Prostate gland (tissue), 2 donors: ENCODE measurements at regions not wholly inside any gene's neighbourhood (a gene's known extent, or its start where the extent isn't known, plus 50 kb on each side); places are given as distances from the start of the nearest gene placed in this dataset.
"Not testable (repeated sequence)": the region's sequence is repeated elsewhere in the genome, so short reads cannot be mapped to it uniquely, and the experiment has no call there.

ENCODE experiments used
- DNase-seq: peaks from one replicate; pipeline ENCODE4 v3.0.0-alpha.2; 2019; ENCODE audit warnings: low spot score
- H3K27ac ChIP-seq, 2 donors: fragments of 200-600 bp; sonication (generic); 2 replicates each; pipeline ENCODE4 v1.5.1; 2017 to 2019
- H3K27me3 ChIP-seq: fragments of 200-600 bp; sonication (generic); replicated peaks from 2 replicates; pipeline ENCODE4 v1.5.1; 2019; ENCODE audit not compliant: insufficient read depth
- H3K36me3 ChIP-seq, 2 donors: fragments of 200-600 bp; sonication (generic); 1 replicate in 1 of 2; 2 replicates in 1 of 2; pipeline versions ENCODE4 v1.5.1 to v1.8.1; 2017 to 2019
- H3K4me1 ChIP-seq: fragments of 200-600 bp; sonication (generic); replicated peaks from 2 replicates; pipeline ENCODE4 v1.5.1; 2019
- H3K4me3 ChIP-seq, 2 donors: fragments of 200-600 bp; sonication (generic); 2 replicates each; pipeline ENCODE4 v1.5.1; 2017 to 2019
- H3K9me3 ChIP-seq: fragments of 200-600 bp; sonication (generic); 2 replicates; pipeline ENCODE4 v1.5.1; 2017
- WGBS: methylation state at CpG from one replicate; pipeline ENCODE4 v1.1.5; 2018; 5-methylcytosine and 5-hydroxymethylcytosine counted together
- intact Hi-C: fragments of 100-400 bp; cut with DNase I; formaldehyde crosslinking; loops from one replicate; pipeline ENCODE4 v1.14.2; 2022

- H3K27me3 ChIP-seq, H3K4me1 ChIP-seq, DNase-seq, H3K9me3 ChIP-seq, H3K27ac ChIP-seq, H3K4me3 ChIP-seq, H3K36me3 ChIP-seq, intact Hi-C loops: not testable (repeated sequence)
- 41% methylated on average over 2 of the region's 2 CpGs for WGBS
Observed at GRCh38 chr2:87454421-87454820, 293.5 kb upstream of the PLGLB2 start.

- 5% methylated on average over 11 of the region's 13 CpGs for WGBS
- H3K36me3 ChIP-seq, H3K4me3 ChIP-seq, H3K4me1 ChIP-seq, H3K9me3 ChIP-seq, DNase-seq, H3K27ac ChIP-seq, intact Hi-C loops, H3K27me3 ChIP-seq: not testable (repeated sequence)
Observed at GRCh38 chr2:87455209-87455853, 292.6 kb upstream of the PLGLB2 start.

DNA sequence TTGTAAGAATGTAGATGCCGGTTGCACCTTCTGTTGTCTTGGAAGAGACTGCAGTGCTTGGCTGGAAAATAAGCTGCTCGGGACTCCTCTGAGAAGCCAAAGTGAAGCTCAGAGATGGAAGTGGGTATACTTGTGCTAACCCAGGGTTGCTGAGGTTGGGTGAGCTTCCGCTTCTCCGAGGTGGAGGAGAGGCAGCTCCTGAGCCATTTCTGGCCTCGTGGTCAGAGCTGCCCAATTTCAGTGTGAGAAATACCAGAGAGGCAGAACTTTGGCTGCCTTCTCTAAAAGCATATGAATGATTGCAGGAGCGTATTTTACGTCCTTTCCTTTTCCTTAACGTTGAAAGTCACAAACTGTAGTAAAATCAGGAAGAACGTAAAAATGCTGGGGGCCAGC, 292.0 kb upstream of the PLGLB2 start:
- DNase-seq, H3K4me1 ChIP-seq, H3K9me3 ChIP-seq, H3K36me3 ChIP-seq, H3K27ac ChIP-seq, H3K4me3 ChIP-seq, intact Hi-C loops, H3K27me3 ChIP-seq: not testable (repeated sequence)
- WGBS, result 22% methylated on average over 5 of the region's 9 CpGs

- H3K4me1 ChIP-seq, H3K36me3 ChIP-seq, H3K27me3 ChIP-seq, H3K4me3 ChIP-seq, DNase-seq, H3K9me3 ChIP-seq, H3K27ac ChIP-seq, intact Hi-C loops: not testable (repeated sequence)
- WGBS, result 56% methylated on average over 6 of the region's 17 CpGs
Observed at GRCh38 chr2:87456477-87457128, 291.3 kb upstream of the PLGLB2 start.

GRCh38 chr2:87457129-87457499, 290.8 kb upstream of the PLGLB2 start:
- H3K27ac ChIP-seq, intact Hi-C loops: not testable (repeated sequence)

DNA sequence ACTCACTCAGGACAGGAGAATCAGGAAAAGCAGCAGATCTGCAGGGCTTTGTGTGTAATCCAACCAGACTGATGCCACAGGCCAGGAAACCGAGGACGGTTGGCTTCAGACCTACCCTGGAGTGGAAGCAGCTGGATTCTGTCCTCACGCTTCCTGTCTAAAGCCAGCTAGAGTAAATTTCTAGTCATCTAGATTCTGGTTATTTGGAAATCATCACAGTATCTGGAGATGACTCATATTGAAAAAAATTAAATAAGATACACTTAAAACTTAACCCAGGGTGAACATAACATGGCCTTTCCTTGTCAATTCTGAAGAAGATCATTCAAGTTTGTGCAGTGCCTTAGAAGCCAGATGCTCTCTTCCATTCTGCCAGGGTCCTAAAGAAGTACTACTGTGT, 288.9 kb upstream of the PLGLB2 start:
- H3K36me3 ChIP-seq, H3K9me3 ChIP-seq, H3K4me3 ChIP-seq, intact Hi-C loops, DNase-seq, H3K27ac ChIP-seq, H3K27me3 ChIP-seq, H3K4me1 ChIP-seq: not testable (repeated sequence)
- WGBS, result no CpG with 5 or more reads among the region's 3 CpGs

More at GRCh38 chr2:87457129-87457499, 290.8 kb upstream of the PLGLB2 start:
- not testable (repeated sequence) for H3K9me3 ChIP-seq, H3K4me3 ChIP-seq, H3K27me3 ChIP-seq, DNase-seq, H3K36me3 ChIP-seq, H3K4me1 ChIP-seq
- no CpG with 5 or more reads among the region's 8 CpGs for WGBS

DNA sequence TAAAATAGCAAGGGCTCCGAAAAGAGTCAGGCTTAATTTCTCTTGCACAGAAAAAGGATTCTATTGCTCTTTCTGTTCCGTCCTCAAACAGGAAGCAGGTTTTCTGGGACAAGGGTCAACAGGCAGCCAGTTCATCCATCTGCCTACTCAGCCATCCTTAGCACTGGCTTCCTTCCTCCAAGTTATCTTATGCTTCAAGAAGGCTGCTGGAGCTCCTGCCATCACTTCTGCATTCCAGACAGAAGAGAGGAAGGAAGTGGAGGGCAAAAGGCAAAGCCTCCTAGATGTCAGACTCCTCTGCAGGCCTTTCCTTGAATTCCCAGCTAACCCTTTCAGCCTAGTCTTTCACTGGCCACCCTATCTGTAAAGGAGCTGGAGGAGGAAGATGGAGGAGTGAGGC, 287.8 kb upstream of the PLGLB2 start:
- H3K4me1 ChIP-seq, H3K36me3 ChIP-seq, intact Hi-C loops, H3K9me3 ChIP-seq, H3K4me3 ChIP-seq, H3K27me3 ChIP-seq, H3K27ac ChIP-seq, DNase-seq: not testable (repeated sequence)
- 92% methylated on average over 1 of the region's 2 CpGs for WGBS

DNA sequence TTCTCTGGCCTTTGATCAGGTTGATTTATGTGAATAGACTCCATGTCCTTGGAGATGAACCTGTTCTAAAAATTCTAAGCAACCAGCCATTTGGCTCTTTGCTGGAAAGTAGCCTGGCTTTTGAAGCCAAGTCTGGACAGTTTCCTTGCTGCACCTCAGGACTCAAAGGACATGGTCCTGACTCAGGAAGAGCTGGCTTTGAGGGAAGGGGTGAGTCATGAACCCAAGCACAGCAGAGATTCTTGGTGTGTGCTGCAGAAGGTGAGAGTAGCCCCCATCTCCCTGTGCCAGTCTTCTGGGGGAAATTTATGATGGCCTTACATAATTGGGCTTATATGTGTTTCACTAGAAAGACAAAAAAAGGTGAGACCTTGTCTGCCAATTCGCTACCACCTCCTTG, 287.2 kb upstream of the PLGLB2 start:
- H3K9me3 ChIP-seq, H3K27ac ChIP-seq, DNase-seq, H3K27me3 ChIP-seq, H3K4me3 ChIP-seq, intact Hi-C loops, H3K4me1 ChIP-seq, H3K36me3 ChIP-seq: not testable (repeated sequence)
- WGBS, result no CpG with 5 or more reads among the region's 1 CpG

GRCh38 chr2:87461671-87462070, 286.2 kb upstream of the PLGLB2 start:
- 96% methylated on average over 4 of the region's 4 CpGs for WGBS
- H3K4me1 ChIP-seq, intact Hi-C loops: not testable (repeated sequence)

DNA sequence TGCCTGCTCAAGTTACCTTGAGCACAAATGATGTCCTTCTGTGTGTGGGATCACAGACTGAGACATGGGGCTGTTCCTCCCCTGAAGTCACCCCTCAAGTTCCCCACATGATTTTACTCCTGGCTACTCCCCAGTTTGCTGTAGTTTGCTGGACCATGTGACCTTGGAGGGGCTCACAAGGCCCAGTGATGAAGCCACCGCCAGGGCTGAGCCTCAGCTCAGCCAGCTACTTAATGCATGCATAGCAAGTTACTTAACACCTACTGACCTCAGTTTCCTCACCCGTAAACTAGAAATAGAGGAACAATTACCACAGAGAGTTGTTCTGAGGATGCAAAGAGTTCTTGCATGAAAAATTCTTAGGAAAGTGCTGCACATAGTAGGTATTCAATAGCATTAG, 283.7 kb upstream of the PLGLB2 start:
- H3K36me3 ChIP-seq, H3K27me3 ChIP-seq, H3K27ac ChIP-seq, H3K4me1 ChIP-seq, DNase-seq, H3K9me3 ChIP-seq, intact Hi-C loops, H3K4me3 ChIP-seq: not testable (repeated sequence)
- WGBS, result 88% methylated on average over 2 of the region's 2 CpGs

More at GRCh38 chr2:87461671-87462070, 286.2 kb upstream of the PLGLB2 start:
- H3K4me3 ChIP-seq, H3K36me3 ChIP-seq, H3K27ac ChIP-seq, H3K9me3 ChIP-seq, H3K27me3 ChIP-seq, DNase-seq: not testable (repeated sequence)

DNA sequence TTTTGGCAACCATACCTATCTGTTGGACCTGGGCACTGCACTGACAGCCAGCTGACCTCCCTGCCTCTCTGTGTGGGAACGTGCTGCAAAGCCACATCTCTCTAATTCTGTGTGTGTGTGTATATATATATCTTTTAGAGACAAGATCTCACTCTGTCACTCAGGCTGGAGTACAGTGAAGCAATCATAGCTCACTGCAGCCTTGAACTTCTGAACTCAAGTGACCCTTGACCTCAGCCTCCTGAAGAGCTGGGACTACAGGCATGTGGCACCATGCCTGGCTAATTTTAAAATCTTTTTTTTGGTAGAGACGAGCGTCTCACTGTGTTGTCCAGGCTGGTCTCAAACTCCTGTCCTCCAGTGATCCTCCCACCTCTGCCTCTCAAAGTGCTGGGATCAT, 282.2 kb upstream of the PLGLB2 start:
- H3K36me3 ChIP-seq, H3K9me3 ChIP-seq, intact Hi-C loops, DNase-seq, H3K27me3 ChIP-seq, H3K27ac ChIP-seq, H3K4me1 ChIP-seq, H3K4me3 ChIP-seq: not testable (repeated sequence)
- WGBS, result 52% methylated on average over 3 of the region's 3 CpGs

DNA sequence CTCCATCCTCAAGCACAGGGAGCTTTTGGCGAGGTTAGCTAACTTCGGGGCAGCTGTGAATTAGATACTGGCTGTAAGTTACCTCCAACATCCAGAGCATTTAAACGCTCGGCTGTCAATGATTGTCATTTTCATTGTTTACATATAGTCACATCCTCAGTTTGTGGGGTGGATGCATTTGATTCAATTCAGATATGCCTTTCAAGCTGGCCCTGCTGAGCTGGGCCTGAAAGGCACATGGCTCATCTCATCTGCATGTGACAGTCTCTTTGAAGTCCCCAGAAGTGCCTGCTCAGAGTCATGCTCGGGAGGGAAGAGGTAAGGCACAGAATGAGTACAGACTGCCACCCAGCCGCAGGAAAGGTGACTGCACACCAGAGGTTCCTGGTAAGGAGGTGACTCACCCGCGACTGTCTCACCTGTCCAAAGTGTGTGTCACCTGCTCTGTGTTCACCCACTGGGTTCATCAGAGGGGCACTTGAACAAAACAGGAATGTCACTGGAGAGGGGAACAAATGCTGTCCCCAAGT, 281.2 kb upstream of the PLGLB2 start:
- H3K27ac ChIP-seq, H3K27me3 ChIP-seq, H3K9me3 ChIP-seq, DNase-seq, H3K4me1 ChIP-seq, intact Hi-C loops, H3K4me3 ChIP-seq, H3K36me3 ChIP-seq: not testable (repeated sequence)
- WGBS, result 86% methylated on average over 4 of the region's 8 CpGs
